ENCODE measurements at regions not wholly inside any gene's neighbourhood (a gene's known extent, or its start where the extent isn't known, plus 50 kb on each side); places are given as distances from the start of the nearest gene placed in this dataset.

GRCh38 chr10:57221674-57222073 is 860.6 kb upstream of the ZWINT start:
- no peak overlapping the region for H3K27ac ChIP-seq

GRCh38 chr10:57218382-57218781 is 857.3 kb upstream of the ZWINT start:
- TF ChIP-seq ZFX (IDR thresholded peaks at IDR 0.05): no peak
- TF ChIP-seq CTCF (conservative IDR thresholded peaks at IDR 0.05): no peak
- no peak overlapping the region for H3K27ac ChIP-seq

More at GRCh38 chr10:57221674-57222073, 860.6 kb upstream of the ZWINT start:
- TF ChIP-seq CTCF (conservative IDR thresholded peaks at IDR 0.05) (no peak), ZFX (IDR thresholded peaks at IDR 0.05) (no peak)

- TF ChIP-seq CTCF (conservative IDR thresholded peaks at IDR 0.05) (no peak), ZFX (IDR thresholded peaks at IDR 0.05) (no peak)
- H3K27ac ChIP-seq: no peak overlapping the region
These were observed 841.3 kb upstream of the ZWINT start for GRCh38 chr10:57202356-57202755.

GRCh38 chr10:57188846-57189245 is 827.8 kb upstream of the ZWINT start:
- no peak overlapping the region for H3K27ac ChIP-seq

GRCh38 chr10:57186201-57186600 is 825.1 kb upstream of the ZWINT start:
- H3K27ac ChIP-seq: no peak overlapping the region
- TF ChIP-seq ZFX (IDR thresholded peaks at IDR 0.05): no peak
- TF ChIP-seq CTCF (conservative IDR thresholded peaks at IDR 0.05): no peak

More at GRCh38 chr10:57188846-57189245, 827.8 kb upstream of the ZWINT start:
- no peak for TF ChIP-seq ZFX (IDR thresholded peaks at IDR 0.05)
- no peak for TF ChIP-seq CTCF (conservative IDR thresholded peaks at IDR 0.05)

GRCh38 chr10:57169597-57169996 is 808.5 kb upstream of the ZWINT start:
- TF ChIP-seq CTCF (conservative IDR thresholded peaks at IDR 0.05) (no peak), ZFX (IDR thresholded peaks at IDR 0.05) (no peak)
- no peak overlapping the region for H3K27ac ChIP-seq

- H3K27ac ChIP-seq: no peak overlapping the region
- TF ChIP-seq ZFX (IDR thresholded peaks at IDR 0.05): no peak
- no peak for TF ChIP-seq CTCF (conservative IDR thresholded peaks at IDR 0.05)
These were observed 807.7 kb upstream of the ZWINT start for GRCh38 chr10:57168611-57169240.
